GM19328 (cell line): ENCODE measurements at regions not wholly inside any gene's neighbourhood (a gene's known extent, or its start where the extent isn't known, plus 50 kb on each side); places are given as distances from the start of the nearest gene placed in this dataset.

Experiments used
- ATAC-seq: cut with Tn5 transposase; IDR thresholded peaks from one replicate; pipeline ENCODE4 v1.9.1; 2021; ENCODE audit warnings: mild to moderate bottlenecking, moderate library complexity; ENCODE audit not compliant: unreplicated experiment

- ATAC-seq: no peak
These were observed 173.0 kb upstream of the GATA6 start for GRCh38 chr18:21996351-21996826.

GRCh38 chr18:21997207-21998143 is 171.9 kb upstream of the GATA6 start:
- no peak for ATAC-seq

GRCh38 chr18:21998486-21998885 is 170.9 kb upstream of the GATA6 start:
- no peak for ATAC-seq

GRCh38 chr18:22001912-22002487 is 167.4 kb upstream of the GATA6 start:
- ATAC-seq: no peak

GRCh38 chr18:22005191-22005841 is 164.1 kb upstream of the GATA6 start:
- ATAC-seq: no peak

- ATAC-seq: no peak
These were observed 162.9 kb upstream of the GATA6 start for GRCh38 chr18:22006458-22006857.

GRCh38 chr18:22009242-22009641 is 160.1 kb upstream of the GATA6 start:
- no peak for ATAC-seq

- no peak for ATAC-seq
These were observed 155.4 kb upstream of the GATA6 start for GRCh38 chr18:22013993-22014392.

GRCh38 chr18:22015156-22015555 is 154.2 kb upstream of the GATA6 start:
- ATAC-seq: no peak

GRCh38 chr18:22018366-22018765 is 151.0 kb upstream of the GATA6 start:
- ATAC-seq: no peak

GRCh38 chr18:22019193-22019592 is 150.2 kb upstream of the GATA6 start:
- ATAC-seq: no peak

GRCh38 chr18:22020127-22020866 is 149.1 kb upstream of the GATA6 start:
- ATAC-seq: no peak

- ATAC-seq: no peak
These were observed 148.5 kb upstream of the GATA6 start for GRCh38 chr18:22020867-22021370.

GRCh38 chr18:22021701-22022100 is 147.7 kb upstream of the GATA6 start:
- no peak for ATAC-seq

- no peak for ATAC-seq
These were observed 144.5 kb upstream of the GATA6 start for GRCh38 chr18:22024924-22025323.

- no peak for ATAC-seq
These were observed 143.0 kb upstream of the GATA6 start for GRCh38 chr18:22026362-22026761.

GRCh38 chr18:22026889-22027288 is 142.5 kb upstream of the GATA6 start:
- ATAC-seq: no peak

- no peak for ATAC-seq
These were observed 137.8 kb upstream of the GATA6 start for GRCh38 chr18:22031611-22032010.

GRCh38 chr18:22032392-22032961 is 136.9 kb upstream of the GATA6 start:
- no peak for ATAC-seq

GRCh38 chr18:22033085-22033484 is 136.3 kb upstream of the GATA6 start:
- no peak for ATAC-seq
